DND-41 (cell line): ENCODE measurements at regions not wholly inside any gene's neighbourhood (a gene's known extent, or its start where the extent isn't known, plus 50 kb on each side); places are given as distances from the start of the nearest gene placed in this dataset.
A peak's percentile ranks its signal among the peaks of the same experiment; 100 is the strongest.

Experiments used
- ATAC-seq: fragments of 200-7000 bp; cut with Tn5 transposase; 3 replicates; pipeline ENCODE4 v1.9.1; 2021; ENCODE audit warnings: low read depth; ENCODE audit not compliant: insufficient read depth
- DNase-seq: peaks from one replicate; pipeline ENCODE4 v3.0.0-alpha.2; 2020
- H2AFZ ChIP-seq: 2 replicates; pipeline ENCODE4 v1.6.0; 2012; ENCODE audit warnings: low read depth, low read length
- H3K27ac ChIP-seq: 2 replicates; pipeline ENCODE4 v1.5.1; 2012; ENCODE audit warnings: low read length, inconsistent platforms
- H3K27me3 ChIP-seq: fragments of 200-600 bp; sonication (generic); 2 replicates; pipeline ENCODE4 v1.6.0; 2012; ENCODE audit warnings: low read length, mild to moderate bottlenecking, inconsistent platforms; ENCODE audit not compliant: insufficient read depth, poor library complexity
- H3K36me3 ChIP-seq: 2 replicates; pipeline ENCODE4 v1.5.1; 2012; ENCODE audit warnings: low read length, inconsistent platforms; ENCODE audit not compliant: insufficient read depth
- H3K4me1 ChIP-seq: 2 replicates; pipeline ENCODE4 v1.5.1; 2012; ENCODE audit warnings: mild to moderate bottlenecking, low read length; ENCODE audit not compliant: insufficient read depth
- H3K4me2 ChIP-seq: 2 replicates; pipeline ENCODE4 v1.6.0; 2012; ENCODE audit warnings: mild to moderate bottlenecking, moderate library complexity, low read length, inconsistent platforms; ENCODE audit not compliant: insufficient read depth
- H3K4me3 ChIP-seq, 2 experiments: fragments of 200-600 bp in 1 of 2; shearing (Covaris generic) in 1 of 2; 2 replicates each; pipeline ENCODE4 v1.5.1; 2012 to 2016; ENCODE audit warnings: inconsistent platforms in 2 of 2, low read length in 2 of 2, mild to moderate bottlenecking in 2 of 2, low read depth in 1 of 2, moderate library complexity in 1 of 2
- H3K79me2 ChIP-seq: 2 replicates; pipeline ENCODE4 v1.6.0; 2012; ENCODE audit warnings: low read length, inconsistent platforms; ENCODE audit not compliant: insufficient read depth
- H3K9ac ChIP-seq: 2 replicates; pipeline ENCODE4 v1.6.0; 2012; ENCODE audit warnings: low read depth, mild to moderate bottlenecking, inconsistent platforms, low read length, moderate library complexity
- H3K9me3 ChIP-seq: 2 replicates; pipeline ENCODE4 v1.5.1; 2012; ENCODE audit warnings: low read length, moderate library complexity, mild to moderate bottlenecking, inconsistent platforms; ENCODE audit not compliant: insufficient read depth, severe bottlenecking
- H4K20me1 ChIP-seq: 2 replicates; pipeline ENCODE4 v1.6.0; 2012; ENCODE audit warnings: low read length; ENCODE audit not compliant: insufficient read depth
- CTCF ChIP-seq: IDR thresholded peaks from 2 replicates; pipeline ENCODE4 v1.5.1; 2012; ENCODE audit warnings: borderline replicate concordance, low read length, moderate library complexity, mild to moderate bottlenecking; ENCODE audit not compliant: poor library complexity, severe bottlenecking; ENCODE audit errors: extremely low read depth
- EZH2 ChIP-seq: IDR thresholded peaks from 3 replicates; pipeline ENCODE4 v1.6.1; 2012; ENCODE audit warnings: borderline replicate concordance, low read depth, mild to moderate bottlenecking, moderate library complexity, low read length, inconsistent platforms; ENCODE audit not compliant: severe bottlenecking

GRCh38 chr14:97432586-97432985 lies 635.4 kb downstream of the VRK1 start:
- H3K9ac ChIP-seq, result no peak overlapping the region
- H3K4me2 ChIP-seq, result no peak overlapping the region
- TF ChIP-seq EZH2 (no peak), CTCF (no peak)
- H2AFZ ChIP-seq, result no peak overlapping the region
- no peak overlapping the region for H3K4me3 ChIP-seq
- no peaks in the 10 kb centered on the region for H3K79me2 ChIP-seq
- H3K27ac ChIP-seq, result no peak overlapping the region
- ATAC-seq (peak; percentile 68), DNase-seq (peak; percentile 26)
- H3K27me3 ChIP-seq, result no peaks in the 10 kb centered on the region
- H3K36me3 ChIP-seq, result no peaks in the 10 kb centered on the region
- no peaks in the 10 kb centered on the region for H3K4me1 ChIP-seq
- H4K20me1 ChIP-seq, result no peaks in the 10 kb centered on the region
- H3K9me3 ChIP-seq, result no peaks in the 10 kb centered on the region

- Histone ChIP-seq H3K9ac (no peak overlapping the region), H3K36me3 (no peaks in the 10 kb centered on the region), H3K79me2 (no peaks in the 10 kb centered on the region), H3K4me1 (peaks cover 13% of the 10 kb centered on the region), H3K4me3 (no peak overlapping the region), H3K4me2 (no peak overlapping the region), H2AFZ (peak overlapping the region; percentile 50), H3K27ac (peak overlapping the region; percentile 15; the same call in 1 of the 2 replicates), H4K20me1 (no peaks in the 10 kb centered on the region), H3K27me3 (no peaks in the 10 kb centered on the region), H3K9me3 (no peaks in the 10 kb centered on the region)
- TF ChIP-seq EZH2, result no peak
- no peak for TF ChIP-seq CTCF
- ATAC-seq (peak; percentile 44; the same call in 2 of the 3 replicates), DNase-seq (no peak)
Observed at GRCh38 chr14:97441740-97442362, 644.7 kb downstream of the VRK1 start.

- H3K4me3 ChIP-seq, result no peak overlapping the region
- peak; percentile 41 for DNase-seq
- 0 out of 2 replicates have a peak overlapping the region, but pooled peaks have one; percentile 20 for H3K27ac ChIP-seq
- H3K36me3 ChIP-seq, result no peaks in the 10 kb centered on the region
- TF ChIP-seq EZH2 (no peak), CTCF (no peak)
- H4K20me1 ChIP-seq, result no peaks in the 10 kb centered on the region
- H3K4me1 ChIP-seq, result peaks cover 13% of the 10 kb centered on the region
- H3K9me3 ChIP-seq, result no peaks in the 10 kb centered on the region
- H3K4me2 ChIP-seq, result no peak overlapping the region
- no peaks in the 10 kb centered on the region for H3K79me2 ChIP-seq
- ATAC-seq, result peak; percentile 83
- H3K27me3 ChIP-seq, result no peaks in the 10 kb centered on the region
- H2AFZ ChIP-seq, result peak overlapping the region; percentile 50
- H3K9ac ChIP-seq, result no peak overlapping the region
Observed at GRCh38 chr14:97442363-97442762, 645.2 kb downstream of the VRK1 start.

GRCh38 chr14:97443412-97443811 lies 646.2 kb downstream of the VRK1 start:
- H2AFZ ChIP-seq, result no peak overlapping the region
- H3K4me2 ChIP-seq, result no peak overlapping the region
- H3K4me3 ChIP-seq, result no peak overlapping the region
- TF ChIP-seq CTCF, result no peak
- no peaks in the 10 kb centered on the region for H3K27me3 ChIP-seq
- no peak for ATAC-seq
- DNase-seq, result no peak
- H3K9ac ChIP-seq, result no peak overlapping the region
- H3K79me2 ChIP-seq, result no peaks in the 10 kb centered on the region
- H4K20me1 ChIP-seq, result no peaks in the 10 kb centered on the region
- H3K27ac ChIP-seq, result no peak overlapping the region
- H3K4me1 ChIP-seq, result peaks cover 13% of the 10 kb centered on the region
- no peaks in the 10 kb centered on the region for H3K36me3 ChIP-seq
- no peaks in the 10 kb centered on the region for H3K9me3 ChIP-seq
